Fibroblast of lung (primary cell): ENCODE measurements at regions not wholly inside any gene's neighbourhood (a gene's known extent, or its start where the extent isn't known, plus 50 kb on each side); places are given as distances from the start of the nearest gene placed in this dataset.

ENCODE experiments used
- EZH2 ChIP-seq: IDR thresholded peaks from 2 replicates; pipeline ENCODE4 v1.5.1; 2012; ENCODE audit warnings: low read length, control low read depth, mild to moderate bottlenecking; ENCODE audit errors: missing control alignments
- TF ChIP-seq, protein P1 (sequence below), 2 donors: IDR thresholded peaks in 1 of 2; conservative IDR thresholded peaks in 1 of 2; 1 replicate in 1 of 2; 2 replicates in 1 of 2; pipeline ENCODE4 v1.5.1; 2011 to 2012; ENCODE audit warnings: low read length in 2 of 2, control low read depth in 1 of 2, inconsistent platforms in 1 of 2, low read depth in 1 of 2, mild to moderate bottlenecking in 1 of 2

DNA sequence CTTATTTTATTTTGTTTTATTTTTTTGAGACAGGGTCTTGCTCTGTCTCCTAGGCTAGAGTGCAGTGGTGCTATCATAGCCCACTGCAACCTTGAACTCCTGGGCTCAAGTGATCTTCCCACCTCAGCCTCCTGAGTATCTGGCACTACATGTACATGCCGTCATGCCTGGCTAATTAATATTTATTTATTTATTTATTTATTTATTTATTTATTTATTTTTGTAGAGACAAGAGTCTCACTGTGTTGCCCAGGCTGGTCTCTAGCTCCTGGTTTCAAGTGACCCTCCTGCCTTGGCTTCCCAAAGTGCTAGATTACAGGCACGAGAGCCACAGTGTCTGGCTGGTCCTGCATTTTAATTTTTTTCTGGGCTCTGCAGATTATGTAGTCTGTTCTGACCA, 84.9 kb upstream of the BCOR start:
- TF ChIP-seq, protein P1, sequence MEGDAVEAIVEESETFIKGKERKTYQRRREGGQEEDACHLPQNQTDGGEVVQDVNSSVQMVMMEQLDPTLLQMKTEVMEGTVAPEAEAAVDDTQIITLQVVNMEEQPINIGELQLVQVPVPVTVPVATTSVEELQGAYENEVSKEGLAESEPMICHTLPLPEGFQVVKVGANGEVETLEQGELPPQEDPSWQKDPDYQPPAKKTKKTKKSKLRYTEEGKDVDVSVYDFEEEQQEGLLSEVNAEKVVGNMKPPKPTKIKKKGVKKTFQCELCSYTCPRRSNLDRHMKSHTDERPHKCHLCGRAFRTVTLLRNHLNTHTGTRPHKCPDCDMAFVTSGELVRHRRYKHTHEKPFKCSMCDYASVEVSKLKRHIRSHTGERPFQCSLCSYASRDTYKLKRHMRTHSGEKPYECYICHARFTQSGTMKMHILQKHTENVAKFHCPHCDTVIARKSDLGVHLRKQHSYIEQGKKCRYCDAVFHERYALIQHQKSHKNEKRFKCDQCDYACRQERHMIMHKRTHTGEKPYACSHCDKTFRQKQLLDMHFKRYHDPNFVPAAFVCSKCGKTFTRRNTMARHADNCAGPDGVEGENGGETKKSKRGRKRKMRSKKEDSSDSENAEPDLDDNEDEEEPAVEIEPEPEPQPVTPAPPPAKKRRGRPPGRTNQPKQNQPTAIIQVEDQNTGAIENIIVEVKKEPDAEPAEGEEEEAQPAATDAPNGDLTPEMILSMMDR (conservative IDR thresholded peaks at IDR 0.05 in 1 of 2, IDR thresholded peaks at IDR 0.05 in 1 of 2; ENCODE audit: low read depth in 1 of 2, low read length in 2 of 2) = no peak
- TF ChIP-seq EZH2 = no peak
